NOMO-1 treated with dmso at 0.1 percent for 144 hours (cell line): ENCODE measurements at regions not wholly inside any gene's neighbourhood (a gene's known extent, or its start where the extent isn't known, plus 50 kb on each side); places are given as distances from the start of the nearest gene placed in this dataset.

Source experiments
- DNase-seq: peaks from one replicate; lab custom pipeline; 2025; ENCODE audit not compliant: unreplicated experiment; lab: John Stamatoyannopoulos, UW

DNA sequence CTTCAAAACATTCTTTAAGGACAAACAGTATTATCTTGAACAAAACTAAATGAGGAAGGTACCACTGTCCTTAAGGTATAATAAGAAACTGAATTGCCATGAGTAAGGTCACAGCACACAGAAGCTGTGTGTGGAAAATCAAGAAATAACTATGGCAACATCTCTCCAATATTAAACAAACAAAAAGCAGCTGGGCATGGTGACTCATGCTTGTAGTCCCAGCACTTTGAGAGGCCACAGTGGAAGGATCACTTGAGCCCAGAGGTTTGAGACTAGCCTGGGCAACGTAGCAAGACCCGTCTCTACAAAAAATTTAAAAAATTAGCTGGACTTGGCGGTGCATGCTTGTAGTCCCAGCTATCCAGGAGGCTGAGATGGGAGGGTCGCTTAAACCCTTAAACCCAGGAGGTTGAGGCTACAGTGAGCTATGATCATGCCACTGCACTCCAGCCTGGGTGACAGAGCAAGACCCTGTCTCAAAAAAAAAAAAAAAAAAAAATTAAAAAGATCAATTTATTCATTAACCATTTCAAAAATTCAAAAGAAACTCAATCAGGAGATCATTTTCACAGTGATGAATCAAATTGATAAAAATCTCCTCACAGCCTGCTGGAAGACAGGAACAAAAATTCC is 195.4 kb downstream of the SKIDA1 start:
- DNase-seq, result no peak

DNA sequence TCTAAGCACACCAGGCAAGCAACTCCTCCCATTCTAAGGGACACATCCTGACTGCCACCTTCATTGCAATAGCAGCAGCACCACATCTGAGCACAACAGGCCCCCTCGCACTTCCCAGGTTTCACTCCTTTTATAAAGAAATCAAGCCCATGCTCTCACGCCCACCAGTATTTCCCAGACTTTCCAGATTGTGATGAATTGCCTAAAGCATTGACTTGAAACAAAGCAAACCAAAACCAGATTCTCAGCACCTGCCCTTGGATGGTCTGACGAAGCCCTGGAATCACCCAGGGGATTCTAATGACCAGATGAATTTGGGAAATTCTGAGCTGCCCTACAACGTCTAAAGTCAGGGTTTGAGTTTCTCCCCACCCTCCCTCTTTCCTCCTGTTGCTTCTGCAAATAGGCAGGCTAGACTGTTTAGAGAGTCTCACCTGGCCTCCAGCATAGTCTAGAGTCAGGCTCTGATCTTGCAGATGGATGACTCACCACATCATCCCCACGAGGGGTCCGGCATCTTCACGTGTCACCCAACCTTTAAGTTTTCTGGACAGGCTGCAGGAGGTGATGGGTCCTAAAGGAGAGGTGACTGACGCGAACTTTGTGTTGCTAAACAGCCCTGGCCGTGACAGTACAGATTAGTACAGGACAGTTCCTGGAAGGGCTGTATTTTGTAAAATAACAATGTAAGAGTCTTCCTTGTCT is 198.0 kb downstream of the SKIDA1 start:
- DNase-seq, result no peak

- DNase-seq, result no peak
Measured at GRCh38 chr10:21326594-21327288, 198.7 kb downstream of the SKIDA1 start.

GRCh38 chr10:21318540-21319167 is 206.8 kb downstream of the SKIDA1 start:
- DNase-seq, result no peak

GRCh38 chr10:21317902-21318301 is 207.6 kb downstream of the SKIDA1 start:
- DNase-seq, result no peak

- no peak for DNase-seq
Measured at GRCh38 chr10:21315645-21316220, 209.7 kb downstream of the SKIDA1 start.

GRCh38 chr10:21314906-21315644 is 210.4 kb downstream of the SKIDA1 start:
- DNase-seq, result no peak

DNA sequence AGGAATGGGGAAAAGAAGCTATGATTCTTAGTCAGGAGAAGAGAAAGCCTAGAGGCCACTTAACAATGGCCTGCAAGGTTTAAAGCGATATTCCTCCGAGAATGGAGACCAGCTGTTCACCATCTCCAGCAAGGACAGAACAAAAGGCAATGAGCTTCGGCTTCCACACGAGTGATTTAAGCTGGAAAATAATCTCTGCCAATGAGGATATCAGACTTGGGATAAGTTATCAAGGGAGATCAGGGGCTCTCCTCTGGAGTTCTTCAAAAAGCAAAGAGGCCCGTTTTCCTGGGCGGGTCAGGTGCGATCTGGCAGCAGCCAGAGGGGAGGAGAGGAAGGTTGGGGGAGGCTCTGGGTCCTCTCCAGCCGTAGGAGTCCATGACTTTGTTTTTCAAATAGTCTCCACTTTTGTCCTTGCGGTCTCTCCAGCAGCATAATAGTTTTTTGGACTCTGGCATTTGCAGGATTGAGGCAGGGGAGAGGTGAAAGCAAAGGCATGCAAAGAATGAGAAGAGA is 211.3 kb downstream of the SKIDA1 start:
- DNase-seq, result no peak

DNA sequence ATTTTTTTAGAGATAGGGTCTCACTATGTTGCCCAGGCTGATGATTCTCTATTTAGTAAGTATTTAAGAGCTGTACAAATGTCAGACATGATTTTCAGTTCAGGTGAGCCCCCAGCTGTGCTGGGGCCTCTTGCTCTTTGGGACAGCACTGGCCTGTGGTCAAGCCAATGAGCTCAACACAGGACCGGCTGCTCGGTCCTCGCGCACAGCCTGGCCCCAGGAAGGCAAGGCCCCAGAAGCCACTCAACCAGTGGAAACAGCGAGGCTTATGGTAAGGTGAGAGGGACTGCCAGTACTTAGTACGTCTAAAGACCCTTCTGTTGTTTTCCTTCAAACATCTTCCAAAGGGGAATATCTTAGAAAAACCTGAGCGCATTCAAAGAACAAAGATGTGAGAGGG is 211.8 kb downstream of the SKIDA1 start:
- no peak for DNase-seq

GRCh38 chr10:21311426-21311825 is 214.1 kb downstream of the SKIDA1 start:
- no peak for DNase-seq

- no peak for DNase-seq
Measured at GRCh38 chr10:21309427-21309826, 216.1 kb downstream of the SKIDA1 start.

DNA sequence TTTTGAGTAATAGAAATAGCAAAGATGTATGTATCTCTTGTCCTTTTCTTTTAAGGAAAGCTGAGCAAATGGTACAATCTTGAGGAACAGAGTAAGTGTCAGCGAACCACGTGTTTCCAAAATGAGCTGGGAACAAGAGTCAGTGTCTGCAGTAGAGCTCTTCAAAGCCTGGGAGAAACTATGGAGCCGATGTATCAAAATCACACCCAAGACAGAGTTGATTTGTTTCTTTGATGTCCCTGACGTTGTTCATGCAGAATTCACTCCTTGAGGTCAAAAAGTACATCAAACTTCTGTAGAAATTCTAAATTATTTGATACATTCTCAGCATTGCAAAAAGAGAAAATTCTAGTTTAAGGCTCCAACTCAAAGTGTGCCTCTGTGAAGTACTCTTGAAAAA is 216.5 kb downstream of the SKIDA1 start:
- no peak for DNase-seq

GRCh38 chr10:21308018-21308417 is 217.5 kb downstream of the SKIDA1 start:
- no peak for DNase-seq

DNA sequence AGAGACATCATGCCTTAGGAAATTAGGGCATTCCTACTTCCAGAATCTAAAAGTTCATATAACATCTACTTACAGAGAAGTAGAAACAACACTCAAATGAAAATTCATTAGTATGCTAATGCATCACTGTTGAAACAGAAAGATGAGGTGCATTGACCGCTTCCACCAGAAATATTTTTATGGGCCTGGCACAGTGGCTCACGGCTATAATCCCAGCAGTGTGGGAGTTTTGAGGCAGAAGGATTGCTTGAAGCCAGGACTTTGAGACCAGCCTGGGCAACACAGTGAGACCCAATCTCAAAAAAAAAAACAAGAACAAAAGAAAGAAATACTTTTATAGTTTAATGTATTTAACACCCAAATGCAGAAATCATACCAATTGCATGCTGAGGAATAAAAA is 220.9 kb downstream of the SKIDA1 start:
- DNase-seq, result no peak

GRCh38 chr10:21304198-21304597 is 221.3 kb downstream of the SKIDA1 start:
- no peak for DNase-seq

DNA sequence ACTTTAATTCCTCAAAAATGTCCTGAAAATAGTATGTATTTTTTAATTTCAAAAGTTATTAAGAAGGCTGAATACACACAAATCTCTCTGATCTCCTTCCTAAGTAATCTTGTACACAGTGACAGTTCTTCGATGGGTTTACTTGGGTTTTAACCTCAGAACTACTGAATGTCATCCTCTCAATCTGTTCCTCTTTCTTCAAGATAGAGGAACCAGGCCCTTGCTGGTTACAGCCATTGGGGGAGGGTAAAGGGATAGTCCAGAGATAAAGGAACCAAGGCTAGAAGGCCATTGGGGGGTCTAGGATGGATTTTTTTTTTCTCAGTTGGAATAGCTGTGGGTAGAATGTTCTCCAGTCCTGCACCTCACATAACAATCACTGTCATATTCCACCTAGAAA is 224.9 kb downstream of the SKIDA1 start:
- DNase-seq, result peak; percentile 78

GRCh38 chr10:21299330-21299729 is 226.2 kb downstream of the SKIDA1 start:
- no peak for DNase-seq

DNA sequence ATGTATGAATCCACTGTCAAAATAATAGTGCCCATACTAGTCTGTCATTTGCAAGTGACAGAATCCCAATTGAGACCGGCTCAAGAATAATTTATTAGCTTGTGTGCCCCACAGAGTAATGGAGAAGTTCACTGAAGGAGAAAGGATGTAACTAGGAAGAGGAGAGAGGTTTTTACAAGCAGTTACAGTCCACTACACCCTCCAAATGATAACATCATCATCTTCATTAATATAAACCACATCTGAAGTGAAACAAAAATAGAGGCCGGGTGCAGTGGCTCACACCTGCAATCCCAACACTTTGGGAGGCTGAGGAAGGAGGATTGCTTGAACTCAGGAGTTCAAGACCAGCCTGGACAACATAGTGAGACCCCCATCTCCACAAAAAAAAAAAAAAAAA is 226.8 kb downstream of the SKIDA1 start:
- no peak for DNase-seq

GRCh38 chr10:21297603-21298383 is 227.7 kb downstream of the SKIDA1 start:
- no peak for DNase-seq
